ENCODE measurements at regions not wholly inside any gene's neighbourhood (a gene's known extent, or its start where the extent isn't known, plus 50 kb on each side); places are given as distances from the start of the nearest gene placed in this dataset.
"Not testable (repeated sequence)": the region's sequence is repeated elsewhere in the genome, so short reads cannot be mapped to it uniquely, and the experiment has no call there.

DNA sequence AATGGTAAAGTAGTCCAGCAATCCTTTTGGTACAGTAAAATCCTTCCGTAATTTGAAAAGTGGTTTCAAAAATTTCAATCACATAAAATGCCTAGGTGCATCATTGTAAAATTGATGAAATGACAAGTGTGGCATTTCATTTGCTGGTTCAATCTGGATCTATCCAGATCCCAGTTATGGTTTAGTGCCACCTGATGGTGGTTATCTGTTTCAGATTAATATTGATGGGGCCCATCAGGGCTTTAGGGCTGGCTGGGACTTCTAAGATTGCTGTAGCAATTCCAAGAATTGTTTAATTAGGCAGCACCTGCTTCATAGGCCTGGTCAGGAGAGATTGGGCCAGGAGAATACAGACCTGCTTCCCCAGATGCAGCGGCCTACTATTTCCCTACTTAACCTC, 55.5 kb upstream of the PIK3C3 start:
- Mint-ChIP-seq H3K27ac (no peak overlapping the region), H3K36me3 (ENCODE audit: low read depth) (no peaks in the 10 kb centered on the region), H3K9me3 (no peaks in the 10 kb centered on the region), H3K4me3 (no peak overlapping the region), H3K4me1 (ENCODE audit: low read depth) (no peaks in the 10 kb centered on the region), H3K27me3 (ENCODE audit: insufficient read depth) (peaks cover 2% of the 10 kb centered on the region)
- intact Hi-C loops (cut with micrococcal nuclease): no loop called here
- DNase-seq (ENCODE audit: low spot score): no peak

DNA sequence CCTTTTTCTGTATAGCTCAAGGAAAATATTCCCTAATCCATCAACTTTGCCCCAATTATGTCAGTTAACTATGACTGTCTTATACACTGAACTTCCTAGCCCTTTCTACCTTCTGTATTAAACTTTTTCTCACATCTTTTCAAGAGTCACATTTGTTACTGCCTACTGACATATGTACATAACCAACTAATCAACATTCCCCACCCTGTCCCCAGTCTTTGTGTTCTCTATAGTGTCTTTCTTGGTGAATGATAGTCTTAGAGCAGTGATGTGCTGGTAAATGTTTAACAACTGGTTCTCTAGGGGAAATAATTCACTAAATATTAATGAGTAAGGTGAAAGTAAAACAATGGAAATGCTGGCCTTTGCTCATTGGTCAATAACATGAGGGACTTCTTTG, 61.6 kb upstream of the PIK3C3 start:
- Mint-ChIP-seq H3K27me3 (ENCODE audit: insufficient read depth) (no peaks in the 10 kb centered on the region), H3K4me1 (ENCODE audit: low read depth) (no peaks in the 10 kb centered on the region), H3K27ac (no peak overlapping the region), H3K36me3 (ENCODE audit: low read depth) (no peaks in the 10 kb centered on the region), H3K9me3 (no peaks in the 10 kb centered on the region), H3K4me3 (no peak overlapping the region)
- no peak for DNase-seq (ENCODE audit: low spot score)
- intact Hi-C loops (cut with micrococcal nuclease): no loop called here

DNA sequence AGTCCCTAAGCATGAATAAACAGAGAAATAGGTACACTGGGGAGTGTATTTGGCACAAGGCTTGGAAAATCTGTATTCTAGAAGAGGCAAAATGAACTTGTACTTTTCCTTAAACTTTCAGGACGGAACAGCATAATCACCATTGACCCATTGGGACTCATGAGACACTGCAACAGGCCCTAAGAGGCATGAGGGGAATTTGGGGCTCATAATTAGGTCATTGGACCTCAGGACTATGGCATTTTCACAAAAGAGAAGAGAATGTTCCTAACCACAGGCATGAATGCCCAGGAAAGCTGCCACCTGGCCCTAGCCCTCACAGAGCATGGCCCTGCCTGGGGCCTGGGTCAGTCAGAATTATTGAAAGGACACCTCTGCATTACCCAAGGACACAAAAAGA, 67.9 kb upstream of the PIK3C3 start:
- Mint-ChIP-seq H3K9me3 (no peaks in the 10 kb centered on the region), H3K36me3 (ENCODE audit: low read depth) (no peaks in the 10 kb centered on the region), H3K4me3 (no peak overlapping the region), H3K4me1 (ENCODE audit: low read depth) (no peaks in the 10 kb centered on the region), H3K27ac (no peak overlapping the region), H3K27me3 (ENCODE audit: insufficient read depth) (no peaks in the 10 kb centered on the region)
- intact Hi-C loops (cut with micrococcal nuclease): no loop called here
- no peak for DNase-seq (ENCODE audit: low spot score)

DNA sequence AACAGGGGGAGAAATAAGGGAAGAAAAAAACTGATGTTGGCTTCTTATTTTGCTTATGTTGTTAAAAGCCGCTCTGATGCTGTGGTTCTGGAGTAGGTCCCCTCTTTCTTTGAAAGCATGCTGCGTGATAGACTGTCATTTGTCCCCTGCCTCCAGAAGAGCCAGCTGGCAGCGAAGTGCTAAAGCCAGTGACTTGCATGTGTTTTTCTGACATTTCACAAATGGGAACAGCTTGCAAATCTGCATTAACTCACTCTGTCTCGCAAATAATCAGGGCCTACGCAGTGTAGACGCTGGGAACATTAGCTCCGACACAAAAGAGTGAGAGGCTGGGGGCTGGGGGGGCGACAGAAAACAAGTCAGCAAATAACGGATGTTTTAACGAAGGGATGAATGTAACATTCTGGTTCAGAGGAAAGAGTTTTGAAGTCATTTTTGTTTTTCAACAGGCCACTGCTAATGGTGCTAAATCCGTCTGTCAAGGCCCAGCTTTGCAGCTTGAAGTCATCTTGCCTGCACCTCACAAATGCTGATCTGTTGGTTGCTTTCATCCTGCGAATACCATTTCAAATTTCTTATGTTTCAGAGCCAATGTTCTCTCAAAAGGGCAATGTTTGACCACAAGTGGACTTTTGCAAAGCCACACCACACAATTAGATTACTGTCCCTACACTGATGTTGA, 68.8 kb upstream of the PIK3C3 start:
- Mint-ChIP-seq H3K36me3 (ENCODE audit: low read depth) (no peaks in the 10 kb centered on the region), H3K27me3 (ENCODE audit: insufficient read depth) (no peaks in the 10 kb centered on the region), H3K4me1 (ENCODE audit: low read depth) (no peaks in the 10 kb centered on the region), H3K27ac (no peak overlapping the region), H3K9me3 (no peaks in the 10 kb centered on the region), H3K4me3 (no peak overlapping the region)
- no peak for DNase-seq (ENCODE audit: low spot score)
- intact Hi-C loops (cut with micrococcal nuclease): no loop called here

DNA sequence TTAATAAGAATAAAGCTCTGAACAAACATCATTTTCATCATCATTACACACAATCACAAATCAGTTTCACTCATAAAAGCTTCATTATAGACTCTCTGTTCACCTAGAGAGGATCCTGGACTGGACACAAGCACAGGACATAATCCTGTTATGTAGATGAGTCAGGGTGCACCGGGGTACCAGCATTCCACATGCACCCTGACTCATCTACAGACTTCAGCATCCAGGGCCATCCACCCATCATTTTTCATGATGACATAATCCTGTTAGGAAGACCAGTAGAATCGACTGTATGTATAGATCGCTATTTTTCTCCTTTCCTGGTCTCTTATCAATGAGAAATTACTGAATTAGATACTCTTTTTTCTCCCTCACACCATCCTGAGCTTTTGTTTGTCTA, 73.7 kb upstream of the PIK3C3 start:
- Mint-ChIP-seq H3K36me3 (ENCODE audit: low read depth) (no peaks in the 10 kb centered on the region), H3K4me3 (no peak overlapping the region), H3K27ac (no peak overlapping the region), H3K9me3 (no peaks in the 10 kb centered on the region), H3K27me3 (ENCODE audit: insufficient read depth) (no peaks in the 10 kb centered on the region), H3K4me1 (ENCODE audit: low read depth) (no peaks in the 10 kb centered on the region)
- intact Hi-C loops (cut with micrococcal nuclease): no loop called here
- DNase-seq (ENCODE audit: low spot score): no peak

DNA sequence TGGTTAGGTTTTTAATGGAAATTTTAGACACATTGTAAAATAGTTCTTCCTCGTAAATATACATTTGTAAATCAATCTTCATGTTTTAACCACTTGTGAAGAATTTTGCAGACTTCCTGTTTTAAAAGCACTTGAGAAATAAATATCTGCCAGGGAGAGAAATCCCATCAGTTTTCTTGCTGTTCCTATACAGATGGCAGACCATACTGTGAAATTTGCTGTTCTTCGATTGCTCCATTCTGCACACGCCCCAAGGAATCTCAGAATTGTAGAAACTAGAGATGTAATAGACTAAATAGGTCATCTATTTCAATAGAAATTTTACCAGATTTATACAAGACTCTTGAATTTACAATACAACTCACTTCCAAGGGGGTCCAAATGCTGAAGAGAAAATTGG, 75.8 kb upstream of the PIK3C3 start:
- Mint-ChIP-seq H3K4me1 (ENCODE audit: low read depth) (no peaks in the 10 kb centered on the region), H3K27me3 (ENCODE audit: insufficient read depth) (no peaks in the 10 kb centered on the region), H3K4me3 (no peak overlapping the region), H3K27ac (no peak overlapping the region), H3K36me3 (ENCODE audit: low read depth) (no peaks in the 10 kb centered on the region), H3K9me3 (no peaks in the 10 kb centered on the region)
- intact Hi-C loops (cut with micrococcal nuclease): no loop called here
- no peak for DNase-seq (ENCODE audit: low spot score)

DNA sequence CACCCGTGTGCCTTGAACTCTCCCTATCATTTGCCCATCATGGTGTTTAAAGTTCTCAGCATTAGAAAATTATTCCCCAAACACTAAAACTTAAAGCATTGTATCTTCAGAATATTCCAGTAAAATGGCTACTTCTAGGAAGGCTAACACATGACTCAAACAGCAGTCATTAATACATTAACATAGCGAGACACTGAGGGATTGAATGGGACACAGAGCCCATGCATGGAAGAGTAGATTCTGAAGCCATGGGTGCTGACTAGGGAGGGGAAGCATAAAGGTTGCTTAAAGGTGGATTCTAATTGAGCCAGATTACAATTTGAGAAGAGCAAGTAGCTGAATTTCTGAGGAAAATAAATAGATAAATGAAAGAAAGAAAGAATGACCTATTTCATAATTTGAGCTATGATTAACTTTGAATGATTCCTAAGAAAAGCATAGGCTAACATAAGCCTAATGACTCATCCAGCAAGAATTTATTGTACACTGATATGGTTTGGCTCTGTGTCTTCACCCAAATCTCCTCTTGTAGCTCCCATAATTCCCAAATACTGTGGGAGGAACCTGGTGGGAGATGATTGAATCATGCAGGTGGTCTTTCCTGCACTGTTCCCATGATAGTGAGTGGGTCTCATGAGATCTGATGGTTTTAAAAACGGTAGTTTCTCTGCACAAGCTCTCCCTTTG, 79.8 kb upstream of the PIK3C3 start:
- no peak for DNase-seq (ENCODE audit: low spot score)
- H3K27me3 Mint-ChIP-seq (ENCODE audit: insufficient read depth): no peaks in the 10 kb centered on the region
- intact Hi-C loops (cut with micrococcal nuclease): no loop called here
- no peak overlapping the region for H3K27ac Mint-ChIP-seq
- H3K36me3 Mint-ChIP-seq (ENCODE audit: low read depth): no peaks in the 10 kb centered on the region
- no peaks in the 10 kb centered on the region for H3K9me3 Mint-ChIP-seq
- no peak overlapping the region for H3K4me3 Mint-ChIP-seq
- no peaks in the 10 kb centered on the region for H3K4me1 Mint-ChIP-seq (ENCODE audit: low read depth)

DNA sequence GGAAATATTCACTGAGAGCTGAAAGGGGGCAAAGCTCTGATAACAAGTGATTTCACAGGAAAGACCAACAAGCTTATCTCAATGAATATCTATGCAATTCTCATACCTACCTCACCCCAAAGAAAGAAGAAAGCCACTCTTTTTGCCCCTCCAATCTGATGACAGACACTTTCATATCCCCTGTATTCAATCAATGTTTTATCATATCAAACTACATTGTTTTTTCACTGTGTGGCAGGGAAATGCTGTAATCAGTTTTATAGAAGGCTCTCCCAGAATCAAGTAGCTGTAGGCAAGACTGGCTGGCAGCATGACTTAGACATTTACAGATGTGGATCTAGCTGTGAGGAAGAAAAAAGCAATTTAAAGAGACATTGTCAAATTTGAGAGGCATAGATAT, 81.3 kb upstream of the PIK3C3 start:
- intact Hi-C loops (cut with micrococcal nuclease): no loop called here
- Mint-ChIP-seq H3K4me1 (ENCODE audit: low read depth) (no peaks in the 10 kb centered on the region), H3K9me3 (no peaks in the 10 kb centered on the region), H3K27me3 (ENCODE audit: insufficient read depth) (no peaks in the 10 kb centered on the region), H3K4me3 (no peak overlapping the region), H3K36me3 (ENCODE audit: low read depth) (no peaks in the 10 kb centered on the region), H3K27ac (no peak overlapping the region)
- DNase-seq (ENCODE audit: low spot score): no peak

DNA sequence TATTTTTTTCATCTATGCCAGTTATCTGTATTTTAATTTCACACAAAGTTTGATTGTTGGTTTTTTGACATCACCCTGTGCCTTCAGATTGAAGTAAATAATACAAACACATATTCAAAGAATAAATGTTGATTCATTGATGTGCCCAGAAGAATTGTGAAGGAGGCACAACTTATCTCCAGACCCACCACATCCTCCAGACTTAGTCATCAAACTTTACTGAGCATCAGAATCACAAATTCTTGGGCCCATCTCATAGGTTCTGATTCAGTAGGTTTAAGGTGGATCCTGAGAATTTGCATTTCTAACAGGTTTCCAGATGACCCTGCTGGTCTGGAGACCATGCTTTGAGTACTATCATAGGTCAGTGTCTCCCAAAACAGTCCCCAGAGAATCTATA, 82.8 kb upstream of the PIK3C3 start:
- H3K4me1 Mint-ChIP-seq (ENCODE audit: low read depth): no peaks in the 10 kb centered on the region
- no peaks in the 10 kb centered on the region for H3K27me3 Mint-ChIP-seq (ENCODE audit: insufficient read depth)
- no peak overlapping the region for H3K27ac Mint-ChIP-seq
- DNase-seq (ENCODE audit: low spot score): no peak
- H3K9me3 Mint-ChIP-seq: no peaks in the 10 kb centered on the region
- H3K4me3 Mint-ChIP-seq: no peak overlapping the region
- H3K36me3 Mint-ChIP-seq (ENCODE audit: low read depth): no peaks in the 10 kb centered on the region
- intact Hi-C loops (cut with micrococcal nuclease): no loop called here

DNA sequence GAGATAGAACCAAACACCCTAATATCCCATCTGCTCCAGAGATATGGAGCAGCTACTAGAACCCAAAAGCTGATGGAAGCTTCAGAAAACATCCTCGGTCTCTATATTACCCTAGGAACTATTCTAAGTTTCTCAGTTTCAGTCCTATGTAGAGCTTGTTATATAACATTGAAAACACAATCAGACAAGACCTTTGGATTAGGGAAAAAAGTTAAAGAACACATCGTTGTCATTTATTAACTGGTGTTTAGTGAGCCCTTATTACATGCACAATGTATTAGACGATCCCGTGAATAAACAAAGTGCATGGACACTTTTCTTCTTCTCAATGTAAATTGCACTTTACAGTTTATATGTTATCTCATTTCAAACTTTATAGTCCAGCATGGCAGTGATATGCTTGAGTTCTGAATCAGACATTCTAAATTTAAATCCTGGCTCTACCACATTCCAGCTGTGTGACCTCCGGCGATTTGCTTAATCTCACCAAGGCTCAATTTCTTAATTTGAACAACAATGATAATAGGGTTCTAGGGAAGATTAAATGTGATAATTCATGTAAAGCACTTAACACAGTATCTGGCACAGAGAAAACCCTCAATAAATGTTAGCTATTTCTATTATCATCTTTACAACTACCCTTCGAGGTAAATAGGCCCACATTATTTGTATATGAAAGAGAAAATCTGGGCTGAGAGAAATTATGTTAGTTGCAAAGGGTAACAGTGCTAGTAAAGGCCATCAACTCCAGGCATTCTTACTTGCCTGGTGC, 83.6 kb upstream of the PIK3C3 start:
- H3K27ac Mint-ChIP-seq: no peak overlapping the region
- H3K36me3 Mint-ChIP-seq (ENCODE audit: low read depth): no peaks in the 10 kb centered on the region
- no peaks in the 10 kb centered on the region for H3K4me1 Mint-ChIP-seq (ENCODE audit: low read depth)
- DNase-seq (ENCODE audit: low spot score): no peak
- no peaks in the 10 kb centered on the region for H3K9me3 Mint-ChIP-seq
- intact Hi-C loops (cut with micrococcal nuclease): no loop called here
- no peak overlapping the region for H3K4me3 Mint-ChIP-seq
- no peaks in the 10 kb centered on the region for H3K27me3 Mint-ChIP-seq (ENCODE audit: insufficient read depth)

DNA sequence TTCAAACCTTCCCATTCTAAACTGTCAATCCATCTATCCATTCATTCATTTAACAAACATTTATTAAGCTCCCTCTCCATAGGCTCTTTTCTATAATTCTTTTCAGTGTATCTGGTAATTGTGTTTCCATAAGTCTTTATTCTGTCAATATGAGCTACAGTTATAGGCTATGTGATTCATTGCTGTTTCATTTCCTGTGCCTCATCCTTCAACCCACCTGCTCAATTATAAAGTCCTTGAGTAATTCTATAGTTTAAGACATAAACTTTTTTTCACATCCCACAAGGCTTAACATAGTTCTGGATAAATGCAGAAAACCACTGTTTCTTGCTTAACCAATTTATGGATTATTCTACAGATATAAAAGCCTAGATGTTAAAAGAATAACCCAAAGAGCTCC, 84.2 kb upstream of the PIK3C3 start:
- intact Hi-C loops (cut with micrococcal nuclease): no loop called here
- Mint-ChIP-seq H3K27me3 (ENCODE audit: insufficient read depth) (no peaks in the 10 kb centered on the region), H3K4me3 (no peak overlapping the region), H3K4me1 (ENCODE audit: low read depth) (no peaks in the 10 kb centered on the region), H3K9me3 (no peaks in the 10 kb centered on the region), H3K27ac (no peak overlapping the region), H3K36me3 (ENCODE audit: low read depth) (no peaks in the 10 kb centered on the region)
- no peak for DNase-seq (ENCODE audit: low spot score)

DNA sequence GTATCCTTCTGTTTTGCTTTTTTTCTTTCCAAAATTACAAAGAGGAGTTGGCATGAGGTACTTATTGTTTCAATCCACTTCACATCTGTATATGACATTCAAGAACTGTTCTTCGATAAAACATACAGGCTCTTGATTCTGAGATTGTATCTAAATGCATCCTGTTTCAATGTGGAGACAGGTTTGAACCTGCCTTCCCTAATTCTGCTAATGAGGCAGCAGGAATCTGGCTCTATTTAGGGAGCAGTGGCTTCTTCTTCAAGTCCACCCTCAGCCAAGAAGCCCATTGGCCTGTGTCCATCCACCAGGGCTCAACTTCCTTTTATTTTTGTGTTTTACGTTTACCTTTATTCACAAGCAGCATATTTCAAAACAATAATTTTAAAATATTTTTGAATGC, 84.8 kb upstream of the PIK3C3 start:
- Mint-ChIP-seq H3K27me3 (ENCODE audit: insufficient read depth) (no peaks in the 10 kb centered on the region), H3K4me1 (ENCODE audit: low read depth) (no peaks in the 10 kb centered on the region), H3K4me3 (no peak overlapping the region), H3K36me3 (ENCODE audit: low read depth) (no peaks in the 10 kb centered on the region), H3K27ac (no peak overlapping the region), H3K9me3 (no peaks in the 10 kb centered on the region)
- intact Hi-C loops (cut with micrococcal nuclease): no loop called here
- no peak for DNase-seq (ENCODE audit: low spot score)

DNA sequence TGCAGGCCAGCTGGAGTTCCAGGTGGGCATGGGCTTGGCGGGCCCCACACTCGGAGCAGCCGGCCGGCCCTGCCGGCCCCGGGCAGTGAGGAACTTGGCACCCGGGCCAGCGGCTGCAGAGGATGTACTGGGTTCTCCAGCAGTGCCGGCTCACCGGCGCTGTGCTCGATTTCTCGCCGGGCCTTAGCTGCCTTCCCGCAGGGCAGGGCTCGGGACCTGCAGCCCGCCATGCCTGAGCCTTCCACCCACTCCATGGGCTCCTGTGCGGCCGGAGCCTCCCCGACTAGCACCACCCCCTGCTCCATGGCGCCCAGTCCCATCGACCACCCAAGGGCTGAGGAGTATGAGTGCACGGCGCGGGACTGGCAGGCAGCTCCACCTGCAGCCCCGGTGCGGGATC, 89.2 kb upstream of the PIK3C3 start:
- H3K4me3 Mint-ChIP-seq; H3K36me3 Mint-ChIP-seq (ENCODE audit: low read depth); H3K27me3 Mint-ChIP-seq (ENCODE audit: insufficient read depth); DNase-seq (ENCODE audit: low spot score); intact Hi-C loops (cut with micrococcal nuclease); H3K9me3 Mint-ChIP-seq; H3K27ac Mint-ChIP-seq; H3K4me1 Mint-ChIP-seq (ENCODE audit: low read depth): not testable (repeated sequence)

All from activated T-helper 1 cell treated with anti-CD3 and anti-CD28 coated beads, Interleukin-12 subunit alpha, Interleukin-12 subunit beta, Interleukin-2, Interleukin-4 antibody, amounts not matched to agents 30 ng/mL and 10 ng/mL and 1 ng/mL, durations not matched to agents 14 hours and 24 hours and 36 hours (primary cell).